ENCODE measurements at regions not wholly inside any gene's neighbourhood (a gene's known extent, or its start where the extent isn't known, plus 50 kb on each side); places are given as distances from the start of the nearest gene placed in this dataset.
"Not testable (repeated sequence)": the region's sequence is repeated elsewhere in the genome, so short reads cannot be mapped to it uniquely, and the experiment has no call there.

DNA sequence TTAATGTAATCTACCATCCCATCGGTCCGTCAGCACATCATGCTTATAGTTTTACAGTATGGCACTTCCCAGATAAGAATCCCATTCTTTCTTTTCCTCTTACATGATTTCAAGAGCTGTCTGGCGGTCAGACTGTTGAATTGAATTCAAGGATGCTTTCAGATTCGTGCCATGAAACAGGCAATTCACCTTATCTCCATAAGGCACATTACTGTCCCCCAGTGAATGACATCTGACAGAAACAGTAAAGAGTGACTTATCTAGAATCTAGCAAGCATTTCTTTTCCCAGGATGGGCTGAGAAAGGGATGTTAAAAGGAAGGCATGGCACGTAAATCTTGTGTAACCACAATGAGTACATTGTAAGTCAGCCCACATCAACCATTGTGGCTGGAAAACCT lies 61.1 kb upstream of the SEM1 start:
- Histone ChIP-seq H3K9me3 (ENCODE audit: insufficient read depth, low read depth, low read length) (no peaks in the 10 kb centered on the region), H3K27me3 (ENCODE audit: insufficient read depth, low read length) (no peaks in the 10 kb centered on the region), H3K36me3 (ENCODE audit: insufficient read depth, low read depth, low read length) (no peaks in the 10 kb centered on the region), H3K9ac (ENCODE audit: low read depth, low read length) (no peak overlapping the region), H3K4me3 (ENCODE audit: low read length) (no peak overlapping the region), H3K4me1 (ENCODE audit: insufficient read depth, low read length) (no peaks in the 10 kb centered on the region), H3K27ac (ENCODE audit: low read length) (no peak overlapping the region)

DNA sequence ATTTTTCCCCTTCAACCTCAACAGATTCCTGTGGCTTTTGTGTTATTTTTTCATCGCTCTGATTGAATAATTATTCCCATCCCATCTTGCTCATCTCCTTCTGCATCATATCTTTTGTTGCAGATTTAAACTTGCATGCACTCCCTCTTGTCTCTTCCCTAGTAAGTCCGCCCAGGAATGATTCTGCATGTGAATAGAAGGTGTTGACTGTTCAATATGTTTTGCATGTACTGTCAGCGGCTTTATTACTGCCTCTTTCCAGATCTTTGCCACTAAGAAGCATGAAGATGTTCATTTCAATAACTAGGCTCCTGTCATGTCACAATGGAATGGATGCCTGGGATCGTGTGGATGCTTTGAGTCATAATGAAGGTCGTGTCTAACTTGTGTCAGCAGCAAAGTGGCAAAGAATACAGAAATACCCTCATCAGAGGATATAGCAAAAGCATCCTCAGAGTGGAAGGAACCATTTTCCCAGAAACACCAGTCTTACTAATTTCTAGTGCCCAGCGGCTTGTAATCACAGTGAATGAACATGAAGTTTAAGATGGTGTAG lies 62.6 kb upstream of the SEM1 start:
- no peak overlapping the region for H3K4me3 ChIP-seq (ENCODE audit: low read length)
- no peaks in the 10 kb centered on the region for H3K36me3 ChIP-seq (ENCODE audit: insufficient read depth, low read depth, low read length)
- H3K9me3 ChIP-seq (ENCODE audit: insufficient read depth, low read depth, low read length), result no peaks in the 10 kb centered on the region
- no peak overlapping the region for H3K9ac ChIP-seq (ENCODE audit: low read depth, low read length)
- no peaks in the 10 kb centered on the region for H3K27me3 ChIP-seq (ENCODE audit: insufficient read depth, low read length)
- no peaks in the 10 kb centered on the region for H3K4me1 ChIP-seq (ENCODE audit: insufficient read depth, low read length)
- H3K27ac ChIP-seq (ENCODE audit: low read length), result no peak overlapping the region

GRCh38 chr7:96773483-96773882 lies 63.8 kb upstream of the SEM1 start:
- no peak overlapping the region for H3K4me3 ChIP-seq (ENCODE audit: low read length)
- H3K9me3 ChIP-seq (ENCODE audit: insufficient read depth, low read depth, low read length), result no peaks in the 10 kb centered on the region
- H3K27ac ChIP-seq (ENCODE audit: low read length), result no peak overlapping the region
- no peak overlapping the region for H3K9ac ChIP-seq (ENCODE audit: low read depth, low read length)
- H3K27me3 ChIP-seq (ENCODE audit: insufficient read depth, low read length), result no peaks in the 10 kb centered on the region
- H3K4me1 ChIP-seq (ENCODE audit: insufficient read depth, low read length), result no peaks in the 10 kb centered on the region
- H3K36me3 ChIP-seq (ENCODE audit: insufficient read depth, low read depth, low read length), result no peaks in the 10 kb centered on the region

DNA sequence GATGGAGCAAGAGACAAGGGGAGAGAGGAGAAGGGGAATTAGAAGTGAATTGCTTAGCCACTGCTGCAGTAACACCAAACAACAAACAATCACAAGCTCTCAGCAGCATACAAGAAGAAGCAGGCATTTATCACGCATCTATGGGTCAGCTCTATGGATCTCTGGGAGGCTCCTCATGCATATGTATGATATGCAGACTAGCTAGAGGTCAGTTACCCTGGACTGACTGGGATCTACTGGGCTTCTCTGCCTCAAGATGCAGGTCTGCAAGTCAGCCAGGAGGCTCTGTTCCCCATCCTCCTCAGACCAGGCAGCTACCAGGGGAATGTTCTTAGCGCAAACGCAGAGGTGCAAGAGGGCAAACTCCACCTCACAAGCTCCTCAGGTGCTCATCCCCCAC lies 64.7 kb upstream of the SEM1 start:
- Histone ChIP-seq H3K9ac (ENCODE audit: low read depth, low read length) (no peak overlapping the region), H3K4me3 (ENCODE audit: low read length) (no peak overlapping the region), H3K4me1 (ENCODE audit: insufficient read depth, low read length) (no peaks in the 10 kb centered on the region), H3K27ac (ENCODE audit: low read length) (no peak overlapping the region), H3K27me3 (ENCODE audit: insufficient read depth, low read length) (no peaks in the 10 kb centered on the region), H3K36me3 (ENCODE audit: insufficient read depth, low read depth, low read length) (no peaks in the 10 kb centered on the region), H3K9me3 (ENCODE audit: insufficient read depth, low read depth, low read length) (no peaks in the 10 kb centered on the region)

DNA sequence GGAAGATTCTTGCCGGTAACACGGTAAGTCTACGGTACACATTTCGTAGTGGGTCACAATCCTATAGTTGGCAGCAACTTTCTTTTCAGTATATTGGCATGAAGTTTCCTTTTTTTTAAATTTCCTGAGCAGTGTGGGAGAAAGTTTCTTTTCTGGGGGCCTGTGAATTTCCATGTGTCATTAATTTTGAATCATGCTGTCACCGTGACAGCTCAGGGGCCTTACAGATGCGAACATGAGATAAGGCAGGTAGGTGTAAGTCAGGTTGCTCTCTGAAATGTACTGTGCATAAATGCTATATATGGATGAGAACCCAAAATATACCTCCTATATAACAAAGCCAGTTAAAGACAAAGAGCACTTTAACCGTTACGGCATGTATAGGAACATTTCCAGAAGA lies 65.4 kb upstream of the SEM1 start:
- H3K9me3 ChIP-seq (ENCODE audit: insufficient read depth, low read depth, low read length), result no peaks in the 10 kb centered on the region
- H3K27me3 ChIP-seq (ENCODE audit: insufficient read depth, low read length), result no peaks in the 10 kb centered on the region
- H3K36me3 ChIP-seq (ENCODE audit: insufficient read depth, low read depth, low read length), result no peaks in the 10 kb centered on the region
- H3K27ac ChIP-seq (ENCODE audit: low read length), result no peak overlapping the region
- H3K4me3 ChIP-seq (ENCODE audit: low read length), result no peak overlapping the region
- no peaks in the 10 kb centered on the region for H3K4me1 ChIP-seq (ENCODE audit: insufficient read depth, low read length)
- H3K9ac ChIP-seq (ENCODE audit: low read depth, low read length), result no peak overlapping the region

DNA sequence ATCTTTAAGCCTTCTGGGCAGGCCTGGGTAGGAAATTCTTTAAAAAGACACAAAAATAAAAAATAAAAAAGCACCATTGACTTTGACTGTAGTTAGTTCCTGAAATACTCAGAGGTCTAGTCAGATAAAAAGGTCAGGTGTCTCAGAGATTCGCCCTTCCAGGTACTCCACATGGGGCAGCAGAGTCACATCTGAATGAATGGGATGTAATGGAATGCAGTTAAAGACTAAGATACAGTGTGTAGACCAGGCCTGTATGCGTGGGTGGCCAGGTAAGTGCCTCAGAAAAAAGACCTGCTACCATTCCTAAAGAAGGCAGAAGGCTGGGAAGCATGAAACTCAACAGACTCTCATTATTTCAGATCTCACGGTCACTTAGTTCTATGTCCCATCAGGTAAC lies 68.6 kb upstream of the SEM1 start:
- no peaks in the 10 kb centered on the region for H3K27me3 ChIP-seq (ENCODE audit: insufficient read depth, low read length)
- no peak overlapping the region for H3K27ac ChIP-seq (ENCODE audit: low read length)
- no peaks in the 10 kb centered on the region for H3K9me3 ChIP-seq (ENCODE audit: insufficient read depth, low read depth, low read length)
- H3K9ac ChIP-seq (ENCODE audit: low read depth, low read length), result no peak overlapping the region
- H3K4me1 ChIP-seq (ENCODE audit: insufficient read depth, low read length), result no peaks in the 10 kb centered on the region
- H3K4me3 ChIP-seq (ENCODE audit: low read length), result no peak overlapping the region
- no peaks in the 10 kb centered on the region for H3K36me3 ChIP-seq (ENCODE audit: insufficient read depth, low read depth, low read length)

DNA sequence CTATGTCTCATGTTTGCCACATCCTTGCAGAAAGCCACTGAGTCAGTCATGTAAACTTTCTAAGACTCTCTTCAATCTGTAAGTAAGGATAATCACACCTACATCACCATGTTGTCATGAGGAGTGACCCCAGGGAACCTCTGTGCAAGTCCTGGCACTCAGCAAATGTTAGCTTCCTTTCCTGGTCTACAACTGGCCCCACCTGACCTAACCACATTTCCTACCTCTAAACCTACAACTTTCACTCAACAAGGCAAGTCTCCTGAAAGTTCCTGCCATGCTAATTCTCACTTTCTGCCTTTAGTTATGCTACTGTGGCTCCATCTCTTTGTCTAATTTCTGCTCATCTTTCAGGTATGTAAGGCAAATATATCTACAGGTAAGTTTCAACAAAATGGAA lies 72.3 kb upstream of the SEM1 start:
- no peak overlapping the region for H3K9ac ChIP-seq (ENCODE audit: low read depth, low read length)
- no peaks in the 10 kb centered on the region for H3K36me3 ChIP-seq (ENCODE audit: insufficient read depth, low read depth, low read length)
- H3K9me3 ChIP-seq (ENCODE audit: insufficient read depth, low read depth, low read length), result no peaks in the 10 kb centered on the region

DNA sequence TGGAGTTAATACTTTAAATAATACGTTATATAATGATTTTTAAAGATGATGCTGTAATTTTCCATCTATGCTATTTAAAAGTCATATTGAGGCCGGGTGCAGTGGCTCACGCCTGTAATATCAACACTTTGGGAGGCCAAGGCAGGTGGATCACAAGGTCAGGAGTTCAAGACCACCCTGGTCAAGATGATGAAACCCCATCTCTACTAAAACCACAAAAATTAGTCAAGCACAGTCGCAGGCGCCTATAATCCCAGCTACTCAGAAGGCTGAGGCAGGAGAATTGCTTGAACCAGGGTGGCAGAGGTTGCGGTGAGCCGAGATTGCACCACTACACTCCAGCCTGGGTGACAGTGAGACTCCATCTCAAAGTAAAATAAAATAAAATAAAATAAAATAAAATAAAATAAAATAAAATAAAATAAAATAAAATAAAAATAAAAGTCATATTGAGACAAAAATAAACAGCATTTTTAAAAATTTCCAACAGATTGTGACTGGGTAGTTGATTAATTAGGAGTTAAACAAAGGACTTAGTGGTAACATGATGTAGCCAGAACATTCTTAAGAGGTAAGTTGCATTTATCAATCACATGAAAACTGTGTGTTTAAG lies 73.1 kb upstream of the SEM1 start:
- H3K36me3 ChIP-seq (ENCODE audit: insufficient read depth, low read depth, low read length); H3K27ac ChIP-seq (ENCODE audit: low read length); H3K4me3 ChIP-seq (ENCODE audit: low read length); H3K9ac ChIP-seq (ENCODE audit: low read depth, low read length); H3K9me3 ChIP-seq (ENCODE audit: insufficient read depth, low read depth, low read length); H3K27me3 ChIP-seq (ENCODE audit: insufficient read depth, low read length): not testable (repeated sequence)
- H3K4me1 ChIP-seq (ENCODE audit: insufficient read depth, low read length), result peaks cover 24% of the 10 kb centered on the region; the same call in 1 of the 2 replicates

More for the DNA sequence above, 72.3 kb upstream of the SEM1 start:
- Histone ChIP-seq H3K27me3 (ENCODE audit: insufficient read depth, low read length) (no peaks in the 10 kb centered on the region), H3K4me3 (ENCODE audit: low read length) (no peak overlapping the region), H3K27ac (ENCODE audit: low read length) (no peak overlapping the region), H3K4me1 (ENCODE audit: insufficient read depth, low read length) (peaks cover 15% of the 10 kb centered on the region; the same call in 1 of the 2 replicates)

- Histone ChIP-seq H3K4me3 (ENCODE audit: low read length) (no peak overlapping the region), H3K27ac (ENCODE audit: low read length) (no peak overlapping the region), H3K9me3 (ENCODE audit: insufficient read depth, low read depth, low read length) (no peaks in the 10 kb centered on the region), H3K27me3 (ENCODE audit: insufficient read depth, low read length) (no peaks in the 10 kb centered on the region), H3K4me1 (ENCODE audit: insufficient read depth, low read length) (peaks cover 29% of the 10 kb centered on the region; the same call in 1 of the 2 replicates), H3K9ac (ENCODE audit: low read depth, low read length) (no peak overlapping the region), H3K36me3 (ENCODE audit: insufficient read depth, low read depth, low read length) (no peaks in the 10 kb centered on the region)
Observed at GRCh38 chr7:96784597-96784996, 75.0 kb upstream of the SEM1 start.

DNA sequence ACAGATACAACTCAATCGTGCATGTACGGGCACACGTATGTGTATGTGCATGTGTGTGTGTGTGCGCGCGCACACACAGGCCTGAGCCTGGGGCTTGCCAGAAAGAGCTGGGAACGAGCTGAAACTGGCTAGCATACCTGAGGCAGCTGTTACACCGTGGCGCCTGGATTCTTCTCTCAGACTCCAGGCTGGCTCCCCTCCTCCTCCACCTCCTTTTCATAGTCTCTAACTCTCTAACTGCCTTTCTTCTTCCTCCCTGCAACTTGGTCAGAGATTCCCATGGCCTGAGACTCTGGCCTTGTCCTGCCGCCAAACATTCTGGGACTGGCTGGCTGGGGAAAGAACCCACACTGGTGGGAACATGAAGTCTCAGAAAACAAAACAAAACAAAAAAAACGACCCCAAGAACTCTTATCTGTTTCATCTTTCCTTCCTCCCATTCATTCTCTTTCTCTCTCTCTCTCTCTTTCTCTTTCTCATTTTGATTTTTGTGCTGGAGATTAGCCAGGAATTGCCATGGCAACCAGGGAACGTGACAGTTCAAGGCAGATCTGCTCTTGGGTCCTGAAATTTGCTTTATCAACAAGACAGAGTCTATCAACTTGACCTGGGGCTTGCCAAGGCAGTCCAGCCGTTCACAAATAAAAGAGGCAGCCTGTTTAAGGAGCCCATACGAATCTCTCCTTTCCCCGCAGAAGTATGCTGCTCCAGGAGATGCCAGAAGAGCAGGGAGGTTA lies 76.8 kb upstream of the SEM1 start:
- no peaks in the 10 kb centered on the region for H3K9me3 ChIP-seq (ENCODE audit: insufficient read depth, low read depth, low read length)
- no peaks in the 10 kb centered on the region for H3K27me3 ChIP-seq (ENCODE audit: insufficient read depth, low read length)
- no peak overlapping the region for H3K27ac ChIP-seq (ENCODE audit: low read length)
- H3K4me1 ChIP-seq (ENCODE audit: insufficient read depth, low read length), result peaks cover 29% of the 10 kb centered on the region; the same call in 1 of the 2 replicates
- peak overlapping the region; percentile 16; the same call in 1 of the 2 replicates for H3K9ac ChIP-seq (ENCODE audit: low read depth, low read length)
- H3K4me3 ChIP-seq (ENCODE audit: low read length), result peak overlapping the region; percentile 28; the same call in 1 of the 2 replicates
- no peaks in the 10 kb centered on the region for H3K36me3 ChIP-seq (ENCODE audit: insufficient read depth, low read depth, low read length)

GRCh38 chr7:96786998-96787395 lies 77.4 kb upstream of the SEM1 start:
- Histone ChIP-seq H3K9ac (ENCODE audit: low read depth, low read length) (no peak overlapping the region), H3K4me1 (ENCODE audit: insufficient read depth, low read length) (peaks cover 29% of the 10 kb centered on the region; the same call in 1 of the 2 replicates), H3K27me3 (ENCODE audit: insufficient read depth, low read length) (no peaks in the 10 kb centered on the region), H3K4me3 (ENCODE audit: low read length) (peak overlapping the region; percentile 28; the same call in 1 of the 2 replicates), H3K9me3 (ENCODE audit: insufficient read depth, low read depth, low read length) (no peaks in the 10 kb centered on the region), H3K27ac (ENCODE audit: low read length) (no peak overlapping the region), H3K36me3 (ENCODE audit: insufficient read depth, low read depth, low read length) (no peaks in the 10 kb centered on the region)

- Histone ChIP-seq H3K9ac (ENCODE audit: low read depth, low read length) (no peak overlapping the region), H3K4me3 (ENCODE audit: low read length) (no peak overlapping the region), H3K4me1 (ENCODE audit: insufficient read depth, low read length) (peaks cover 27% of the 10 kb centered on the region; the same call in 1 of the 2 replicates), H3K27ac (ENCODE audit: low read length) (no peak overlapping the region), H3K27me3 (ENCODE audit: insufficient read depth, low read length) (no peaks in the 10 kb centered on the region), H3K36me3 (ENCODE audit: insufficient read depth, low read depth, low read length) (no peaks in the 10 kb centered on the region), H3K9me3 (ENCODE audit: insufficient read depth, low read depth, low read length) (no peaks in the 10 kb centered on the region)
Observed at GRCh38 chr7:96789914-96790313, 80.3 kb upstream of the SEM1 start.

All from iPS-20b (cell line).